Prostate gland (tissue), 2 donors: ENCODE measurements at regions not wholly inside any gene's neighbourhood (a gene's known extent, or its start where the extent isn't known, plus 50 kb on each side); places are given as distances from the start of the nearest gene placed in this dataset.

ENCODE experiments used
- CTCF ChIP-seq, 4 experiments: fragments of 200-600 bp in 2 of 4; fragments of 450-650 bp in 2 of 4; sonication (generic) in 2 of 4; IDR thresholded peaks; 1 replicate in 3 of 4; 2 replicates in 1 of 4; pipeline ENCODE4 v1.5.1; 2016 to 2019; ENCODE audit warnings: antibody characterized with exemption in 4 of 4, mild to moderate bottlenecking in 2 of 4, moderate library complexity in 2 of 4
- POLR2A ChIP-seq: fragments of 450-650 bp; IDR thresholded peaks from one replicate; pipeline ENCODE4 v1.6.1; 2016; ENCODE audit warnings: antibody characterized with exemption, mild to moderate bottlenecking

DNA sequence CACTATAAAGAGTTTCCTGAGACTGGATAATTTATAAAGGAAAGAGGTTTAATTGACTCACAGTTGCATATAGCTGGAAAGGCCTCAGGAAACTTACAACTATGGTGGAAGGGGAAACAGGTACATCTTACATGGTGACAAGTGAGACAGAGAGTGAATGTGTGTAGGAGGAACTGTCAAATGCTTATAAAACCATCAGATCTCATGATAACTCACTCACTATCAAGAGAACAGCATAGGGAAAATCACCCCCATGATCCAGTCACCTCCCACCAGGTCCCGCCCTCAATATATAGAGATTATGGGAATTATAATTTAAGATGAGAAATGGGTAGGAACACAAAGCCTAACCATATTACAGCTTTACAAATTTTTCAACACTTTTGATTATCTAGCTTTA lies 266.0 kb downstream of the DTHD1 start:
- TF ChIP-seq CTCF (IDR thresholded peaks at IDR 0.05) (no peak), POLR2A (no peak)
